IMR-90 (cell line): ENCODE measurements at regions not wholly inside any gene's neighbourhood (a gene's known extent, or its start where the extent isn't known, plus 50 kb on each side); places are given as distances from the start of the nearest gene placed in this dataset.

Source experiments
- ATAC-seq: fragments of 200-7000 bp; cut with Tn5 transposase; 2 replicates; pipeline ENCODE4 v1.9.1; 2020; ENCODE audit warnings: low read depth, mild to moderate bottlenecking, moderate library complexity
- BruUV-seq: library from RNA; stranded (reverse); fragments of 400-500 nt; replicated peaks from 2 replicates; lab custom pipeline; 2021; lab: Mats Ljungman, UMichigan
- CTCF ChIA-PET: fragments of 300-600 bp; formaldehyde crosslinking; extraction: SDS; loops from one replicate; lab custom pipeline; 2021; ENCODE audit warnings: antibody characterized with exemption; lab: Yijun Ruan, JAX
- POLR2A ChIA-PET: fragments of 300-600 bp; sonication (Branson Sonifier 250); formaldehyde crosslinking; loops from one replicate; lab custom pipeline; 2022; ENCODE audit warnings: antibody characterized with exemption; ENCODE audit not compliant: unreplicated experiment; lab: Charles Lee
- DNase-seq: peaks from one replicate; pipeline ENCODE4 v3.0.0; 2013
- H2AFZ ChIP-seq: replicated peaks from 2 replicates; pipeline ENCODE3; 2013; ENCODE audit warnings: low read length, mild to moderate bottlenecking; ENCODE audit not compliant: poor library complexity
- H2AK5ac ChIP-seq: 2 replicates; pipeline ENCODE4 v1.6.1; 2013; ENCODE audit warnings: low read depth, low read length, inconsistent platforms
- H2AK9ac ChIP-seq: replicated peaks from 2 replicates; pipeline ENCODE3; 2013; ENCODE audit warnings: mild to moderate bottlenecking, low read depth, low read length, moderate library complexity; ENCODE audit not compliant: poor library complexity
- H2BK120ac ChIP-seq: 2 replicates; pipeline ENCODE4 v1.6.1; 2013; ENCODE audit warnings: low read depth, low read length, inconsistent platforms
- H2BK15ac ChIP-seq: 3 replicates; pipeline ENCODE4 v1.6.1; 2013; ENCODE audit warnings: low read depth, low read length, inconsistent platforms
- H2BK20ac ChIP-seq: 2 replicates; pipeline ENCODE4 v1.6.1; 2013; ENCODE audit warnings: low read depth, mild to moderate bottlenecking, inconsistent platforms, low read length, moderate library complexity
- H2BK5ac ChIP-seq: 2 replicates; pipeline ENCODE4 v1.6.1; 2013; ENCODE audit warnings: mild to moderate bottlenecking, low read depth, low read length, inconsistent platforms; ENCODE audit not compliant: poor library complexity, severe bottlenecking
- H3K14ac ChIP-seq: replicated peaks from 2 replicates; pipeline ENCODE4 v1.6.1; 2013; ENCODE audit warnings: low read depth, low read length, inconsistent platforms
- H3K18ac ChIP-seq: 2 replicates; pipeline ENCODE4 v1.6.1; 2013; ENCODE audit warnings: low read depth, low read length, control low read depth
- H3K23ac ChIP-seq: 2 replicates; pipeline ENCODE4 v1.6.1; 2013; ENCODE audit warnings: low read depth, low read length, inconsistent platforms
- H3K27ac ChIP-seq: 2 replicates; pipeline ENCODE4 v1.5.1; 2013; ENCODE audit warnings: mild to moderate bottlenecking, control low read depth, low read length; ENCODE audit not compliant: insufficient read depth
- H3K27me3 ChIP-seq: 2 replicates; pipeline ENCODE4 v1.6.1; 2013; ENCODE audit warnings: low read length; ENCODE audit not compliant: control insufficient read depth, insufficient read depth
- H3K36me3 ChIP-seq: 2 replicates; pipeline ENCODE4 v1.6.1; 2013; ENCODE audit warnings: low read length, mixed read lengths; ENCODE audit not compliant: control insufficient read depth, insufficient read depth
- H3K4ac ChIP-seq: 2 replicates; pipeline ENCODE4 v1.6.1; 2013; ENCODE audit warnings: low read depth, low read length, inconsistent platforms
- H3K4me1 ChIP-seq: 2 replicates; pipeline ENCODE4 v1.6.1; 2013; ENCODE audit warnings: low read length, mixed read lengths; ENCODE audit not compliant: control insufficient read depth, insufficient read depth
- H3K4me2 ChIP-seq: 2 replicates; pipeline ENCODE4 v1.6.1; 2013; ENCODE audit warnings: low read depth, mild to moderate bottlenecking, control low read depth, low read length, moderate library complexity
- H3K4me3 ChIP-seq: 2 replicates; pipeline ENCODE4 v1.5.1; 2013; ENCODE audit warnings: low read depth, mild to moderate bottlenecking, control low read depth, low read length, moderate library complexity; ENCODE audit not compliant: insufficient read depth
- H3K56ac ChIP-seq: 2 replicates; pipeline ENCODE4 v1.6.1; 2013; ENCODE audit warnings: low read length, inconsistent platforms; ENCODE audit not compliant: insufficient read depth; ENCODE audit errors: extremely low read depth
- H3K79me1 ChIP-seq, 2 experiments: 2 replicates each; pipeline ENCODE4 v1.6.1; 2013; ENCODE audit warnings: low read length in 2 of 2, inconsistent platforms in 1 of 2, low read depth in 1 of 2
- H3K9ac ChIP-seq: 2 replicates; pipeline ENCODE4 v1.6.1; 2013; ENCODE audit warnings: low read depth, low read length, control low read depth
- H3K9me1 ChIP-seq: 2 replicates; pipeline ENCODE4 v1.6.1; 2013; ENCODE audit warnings: low read length, inconsistent platforms; ENCODE audit not compliant: insufficient read depth
- H3K9me3 ChIP-seq: 2 replicates; pipeline ENCODE4 v1.6.1; 2013; ENCODE audit warnings: low read length; ENCODE audit not compliant: control insufficient read depth, insufficient read depth
- H4K20me1 ChIP-seq: 2 replicates; pipeline ENCODE4 v1.6.1; 2013; ENCODE audit warnings: low read length, inconsistent platforms; ENCODE audit not compliant: insufficient read depth
- H4K5ac ChIP-seq: 2 replicates; pipeline ENCODE4 v1.6.1; 2013; ENCODE audit warnings: mild to moderate bottlenecking, low read depth, low read length, control low read depth
- H4K8ac ChIP-seq, 2 experiments: 2 replicates each; pipeline ENCODE4 v1.6.1; 2013; ENCODE audit warnings: low read depth in 2 of 2, low read length in 2 of 2, control low read depth in 1 of 2, inconsistent platforms in 1 of 2
- H4K91ac ChIP-seq: 2 replicates; pipeline ENCODE4 v1.6.1; 2013; ENCODE audit warnings: low read depth, low read length, inconsistent platforms; ENCODE audit not compliant: insufficient read depth
- BHLHE40 ChIP-seq: fragments of 150-350 bp; IDR thresholded peaks from 2 replicates; pipeline ENCODE4 v1.6.1; 2016; ENCODE audit warnings: mild to moderate bottlenecking, low read depth, low read length
- CHD1 ChIP-seq: IDR thresholded peaks from 2 replicates; pipeline ENCODE4 v1.6.1; 2012; ENCODE audit warnings: low read depth, low read length, improper control_type of control experiment
- MAFK ChIP-seq: IDR thresholded peaks from 2 replicates; pipeline ENCODE4 v1.6.1; 2012; ENCODE audit warnings: low read depth, low read length, improper control_type of control experiment
- NFE2L2 ChIP-seq: fragments of 150-350 bp; IDR thresholded peaks from 2 replicates; pipeline ENCODE4 v1.6.1; 2016; ENCODE audit warnings: low read depth, mild to moderate bottlenecking, low read length
- WGBS, 2 experiments: methylation state at CpG; one replicate each; pipeline versions ENCODE4 v1.1.5 to v1.1.7; 2013; ENCODE audit warnings: missing lambda C conversion rate in 2 of 2; ENCODE audit not compliant: insufficient read length in 1 of 2; ENCODE audit errors: extremely low coverage in 2 of 2; 5-methylcytosine and 5-hydroxymethylcytosine counted together
- dilution Hi-C: fragments of 300-500 bp; cut with HindIII; formaldehyde crosslinking; loops from one replicate; pipeline ENCODE4 v1.14.3; 2018; ENCODE audit warnings: low sequenced_read_pairs; ENCODE audit not compliant: unreplicated experiment
- in situ Hi-C: fragments of 300-500 bp; cut with MboI; formaldehyde crosslinking; loops from 3 replicates; pipeline ENCODE4 v1.14.3; 2019; ENCODE audit warnings: low sequenced_read_pairs, inconsistent platforms, mixed read lengths
- intact Hi-C: fragments of 100-400 bp; cut with micrococcal nuclease; formaldehyde crosslinking; loops from 2 replicates; pipeline ENCODE4 v1.10.0; 2022

DNA sequence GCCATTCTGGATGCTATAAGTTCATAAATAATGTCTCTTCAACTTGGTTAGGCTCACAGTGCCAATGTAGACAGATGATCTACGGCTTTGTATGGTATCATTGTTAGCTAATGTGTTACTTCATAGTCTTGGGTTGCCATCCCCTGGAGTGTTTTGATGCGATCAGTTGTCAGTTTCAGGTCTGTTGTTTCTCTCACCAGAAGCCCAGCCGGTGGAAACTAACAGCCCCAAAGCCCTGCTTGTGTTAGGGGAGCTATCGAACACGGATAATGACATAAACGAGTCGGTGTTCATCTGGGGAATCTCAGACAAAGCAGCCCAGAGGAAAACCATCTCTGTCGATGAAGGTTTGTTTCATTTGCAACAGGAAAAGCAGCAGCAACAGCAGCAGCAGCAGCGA lies 107.4 kb upstream of the ANKFN1 start:
- ATAC-seq, result no peak
- H2AK5ac ChIP-seq, result no peak overlapping the region
- no peaks in the 10 kb centered on the region for H3K36me3 ChIP-seq
- H3K27ac ChIP-seq, result no peak overlapping the region
- no peak overlapping the region for H3K14ac ChIP-seq
- no peak overlapping the region for H3K23ac ChIP-seq
- no peak overlapping the region for H3K4me3 ChIP-seq
- ChIA-PET CTCF (no interaction called here), POLR2A (no interaction called here)
- no peak overlapping the region for H3K9ac ChIP-seq
- H3K18ac ChIP-seq, result no peak overlapping the region
- H3K9me1 ChIP-seq, result no peaks in the 10 kb centered on the region
- H3K27me3 ChIP-seq, result no peaks in the 10 kb centered on the region; the same call in 1 of the 2 replicates
- no peak for TF ChIP-seq MAFK
- TF ChIP-seq BHLHE40, result no peak
- no peak for TF ChIP-seq CHD1
- TF ChIP-seq NFE2L2, result no peak
- H3K4me1 ChIP-seq, result no peaks in the 10 kb centered on the region
- no TSS peak for BruUV-seq
- H3K79me1 ChIP-seq, result no peaks in the 10 kb centered on the region
- no peak overlapping the region for H2BK15ac ChIP-seq
- no peak overlapping the region for H4K91ac ChIP-seq
- no peak overlapping the region for H2AFZ ChIP-seq
- H4K5ac ChIP-seq, result no peak overlapping the region
- intact Hi-C loops (no loop called here), dilution Hi-C loops (no loop called here), in situ Hi-C loops (no loop called here)
- H2BK5ac ChIP-seq, result no peak overlapping the region
- H4K8ac ChIP-seq, result no peak overlapping the region
- H3K4me2 ChIP-seq, result no peak overlapping the region
- 27% methylated on average over 5 of the region's 9 CpGs; no CpG with 5 or more reads in 1 of the 2 experiments for WGBS, 2 experiments
- no peaks in the 10 kb centered on the region for H4K20me1 ChIP-seq
- H3K9me3 ChIP-seq, result no peaks in the 10 kb centered on the region
- DNase-seq, result no peak
- H2BK120ac ChIP-seq, result no peak overlapping the region
- H3K56ac ChIP-seq, result no peak overlapping the region
- H2BK20ac ChIP-seq, result no peak overlapping the region
- no peak overlapping the region for H2AK9ac ChIP-seq
- no peak overlapping the region for H3K4ac ChIP-seq
